ENCODE measurements at regions not wholly inside any gene's neighbourhood (a gene's known extent, or its start where the extent isn't known, plus 50 kb on each side); places are given as distances from the start of the nearest gene placed in this dataset.

DNA sequence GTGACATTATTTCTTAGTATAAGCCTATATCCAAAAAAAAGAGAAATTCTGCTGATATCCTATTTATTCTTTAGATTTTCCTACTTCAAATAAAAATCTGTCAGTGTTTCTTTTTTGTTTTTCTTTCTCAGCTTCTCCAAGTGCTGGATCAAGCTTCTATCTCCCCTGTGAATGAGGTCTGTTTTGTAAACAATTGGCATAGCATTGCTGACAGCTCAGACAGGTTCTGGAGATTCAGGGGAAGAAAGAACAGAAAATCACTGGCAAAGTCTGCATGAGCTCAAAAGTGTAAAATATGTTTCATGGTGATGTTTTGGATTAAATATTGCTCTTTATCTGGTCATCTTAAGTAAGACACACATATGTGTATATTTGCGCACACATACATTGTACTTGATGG is 492.0 kb upstream of the IGFBP7 start:
- BruUV-seq (replicated peaks), result no TSS peak
- Histone ChIP-seq H2AFZ (ENCODE audit: control insufficient read depth, low read depth, low read length) (no peak overlapping the region), H3K36me3 (ENCODE audit: control insufficient read depth in 2 of 2, insufficient read depth in 2 of 2, low read length in 1 of 2) (no peaks in the 10 kb centered on the region), H3K27me3 (replicated peaks in 1 of 2; ENCODE audit: control insufficient read depth in 2 of 2, insufficient read depth in 2 of 2, low read length in 1 of 2) (no peaks in the 10 kb centered on the region), H3K9me3 (replicated peaks; ENCODE audit: control insufficient read depth, insufficient read depth, low read length) (no peaks in the 10 kb centered on the region), H3K4me2 (ENCODE audit: control insufficient read depth, insufficient read depth) (no peak overlapping the region), H3K4me1 (ENCODE audit: control insufficient read depth, insufficient read depth, low read length) (no peaks in the 10 kb centered on the region), H3K27ac (ENCODE audit: control insufficient read depth, insufficient read depth) (no peak overlapping the region), H4K20me1 (ENCODE audit: control insufficient read depth, insufficient read depth) (no peaks in the 10 kb centered on the region), H3K79me2 (ENCODE audit: control insufficient read depth, insufficient read depth, low read length) (no peaks in the 10 kb centered on the region), H3K9ac (ENCODE audit: control insufficient read depth, insufficient read depth, low read length) (no peak overlapping the region), H3K4me3 (no peak overlapping the region)
- 50% methylated on average over 1 of the region's 1 CpG for WGBS (ENCODE audit: insufficient coverage, insufficient replicate concordance, low lambda C conversion rate, missing lambda C conversion rate)
- ATAC-seq (no peak), FAIRE-seq (no peak), DNase-seq (ENCODE audit: low read depth, low spot score) (no peak)
- ChIA-PET RAD21 (ENCODE audit: unreplicated experiment) (no interaction called here), SMC1A (ENCODE audit: uncharacterized antibody, unreplicated experiment) (interaction anchor here (1.2 kb wide), 1 partner anchor 9 kb away, joined by 4 read pairs; no protein-coding TSS in a partner anchor), CTCF (no interaction called here), POLR2A (no interaction called here)
- intact Hi-C loops (cut with micrococcal nuclease; ENCODE audit: unreplicated experiment), result no loop called here
- in situ Hi-C loops (cut with MboI), result no loop called here
- TF ChIP-seq HCFC1 (IDR thresholded peaks at IDR 0.05; ENCODE audit: low read length), result no peak
- TF ChIP-seq, protein P1, sequence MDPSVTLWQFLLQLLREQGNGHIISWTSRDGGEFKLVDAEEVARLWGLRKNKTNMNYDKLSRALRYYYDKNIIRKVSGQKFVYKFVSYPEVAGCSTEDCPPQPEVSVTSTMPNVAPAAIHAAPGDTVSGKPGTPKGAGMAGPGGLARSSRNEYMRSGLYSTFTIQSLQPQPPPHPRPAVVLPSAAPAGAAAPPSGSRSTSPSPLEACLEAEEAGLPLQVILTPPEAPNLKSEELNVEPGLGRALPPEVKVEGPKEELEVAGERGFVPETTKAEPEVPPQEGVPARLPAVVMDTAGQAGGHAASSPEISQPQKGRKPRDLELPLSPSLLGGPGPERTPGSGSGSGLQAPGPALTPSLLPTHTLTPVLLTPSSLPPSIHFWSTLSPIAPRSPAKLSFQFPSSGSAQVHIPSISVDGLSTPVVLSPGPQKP (IDR thresholded peaks at IDR 0.05; ENCODE audit: low read depth, low read length), result no peak
- TF ChIP-seq SIX5 (IDR thresholded peaks at IDR 0.05; ENCODE audit: low read depth, low read length, severe bottlenecking), result no peak
- TF ChIP-seq CREB1 (IDR thresholded peaks at IDR 0.05; ENCODE audit: low read depth), result no peak
- TF ChIP-seq, protein P2, sequence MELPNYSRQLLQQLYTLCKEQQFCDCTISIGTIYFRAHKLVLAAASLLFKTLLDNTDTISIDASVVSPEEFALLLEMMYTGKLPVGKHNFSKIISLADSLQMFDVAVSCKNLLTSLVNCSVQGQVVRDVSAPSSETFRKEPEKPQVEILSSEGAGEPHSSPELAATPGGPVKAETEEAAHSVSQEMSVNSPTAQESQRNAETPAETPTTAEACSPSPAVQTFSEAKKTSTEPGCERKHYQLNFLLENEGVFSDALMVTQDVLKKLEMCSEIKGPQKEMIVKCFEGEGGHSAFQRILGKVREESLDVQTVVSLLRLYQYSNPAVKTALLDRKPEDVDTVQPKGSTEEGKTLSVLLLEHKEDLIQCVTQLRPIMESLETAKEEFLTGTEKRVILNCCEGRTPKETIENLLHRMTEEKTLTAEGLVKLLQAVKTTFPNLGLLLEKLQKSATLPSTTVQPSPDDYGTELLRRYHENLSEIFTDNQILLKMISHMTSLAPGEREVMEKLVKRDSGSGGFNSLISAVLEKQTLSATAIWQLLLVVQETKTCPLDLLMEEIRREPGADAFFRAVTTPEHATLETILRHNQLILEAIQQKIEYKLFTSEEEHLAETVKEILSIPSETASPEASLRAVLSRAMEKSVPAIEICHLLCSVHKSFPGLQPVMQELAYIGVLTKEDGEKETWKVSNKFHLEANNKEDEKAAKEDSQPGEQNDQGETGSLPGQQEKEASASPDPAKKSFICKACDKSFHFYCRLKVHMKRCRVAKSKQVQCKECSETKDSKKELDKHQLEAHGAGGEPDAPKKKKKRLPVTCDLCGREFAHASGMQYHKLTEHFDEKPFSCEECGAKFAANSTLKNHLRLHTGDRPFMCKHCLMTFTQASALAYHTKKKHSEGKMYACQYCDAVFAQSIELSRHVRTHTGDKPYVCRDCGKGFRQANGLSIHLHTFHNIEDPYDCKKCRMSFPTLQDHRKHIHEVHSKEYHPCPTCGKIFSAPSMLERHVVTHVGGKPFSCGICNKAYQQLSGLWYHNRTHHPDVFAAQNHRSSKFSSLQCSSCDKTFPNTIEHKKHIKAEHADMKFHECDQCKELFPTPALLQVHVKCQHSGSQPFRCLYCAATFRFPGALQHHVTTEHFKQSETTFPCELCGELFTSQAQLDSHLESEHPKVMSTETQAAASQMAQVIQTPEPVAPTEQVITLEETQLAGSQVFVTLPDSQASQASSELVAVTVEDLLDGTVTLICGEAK (IDR thresholded peaks at IDR 0.05; ENCODE audit: borderline replicate concordance), result no peak
- TF ChIP-seq ZNF24 (IDR thresholded peaks at IDR 0.05), result no peak
- TF ChIP-seq SUPT20H (IDR thresholded peaks at IDR 0.05; ENCODE audit: borderline replicate concordance, control insufficient read depth, low read depth, low read length), result no peak
- no peak for TF ChIP-seq KAT2A (conservative IDR thresholded peaks at IDR 0.05; ENCODE audit: control insufficient read depth, low read depth, low read length)
- TF ChIP-seq PAX8 (IDR thresholded peaks at IDR 0.05), result no peak
- no peak for TF ChIP-seq FOXK2 (IDR thresholded peaks at IDR 0.05)
- TF ChIP-seq MTA2 (IDR thresholded peaks at IDR 0.05; ENCODE audit: low read depth), result no peak
- TF ChIP-seq, protein P3, sequence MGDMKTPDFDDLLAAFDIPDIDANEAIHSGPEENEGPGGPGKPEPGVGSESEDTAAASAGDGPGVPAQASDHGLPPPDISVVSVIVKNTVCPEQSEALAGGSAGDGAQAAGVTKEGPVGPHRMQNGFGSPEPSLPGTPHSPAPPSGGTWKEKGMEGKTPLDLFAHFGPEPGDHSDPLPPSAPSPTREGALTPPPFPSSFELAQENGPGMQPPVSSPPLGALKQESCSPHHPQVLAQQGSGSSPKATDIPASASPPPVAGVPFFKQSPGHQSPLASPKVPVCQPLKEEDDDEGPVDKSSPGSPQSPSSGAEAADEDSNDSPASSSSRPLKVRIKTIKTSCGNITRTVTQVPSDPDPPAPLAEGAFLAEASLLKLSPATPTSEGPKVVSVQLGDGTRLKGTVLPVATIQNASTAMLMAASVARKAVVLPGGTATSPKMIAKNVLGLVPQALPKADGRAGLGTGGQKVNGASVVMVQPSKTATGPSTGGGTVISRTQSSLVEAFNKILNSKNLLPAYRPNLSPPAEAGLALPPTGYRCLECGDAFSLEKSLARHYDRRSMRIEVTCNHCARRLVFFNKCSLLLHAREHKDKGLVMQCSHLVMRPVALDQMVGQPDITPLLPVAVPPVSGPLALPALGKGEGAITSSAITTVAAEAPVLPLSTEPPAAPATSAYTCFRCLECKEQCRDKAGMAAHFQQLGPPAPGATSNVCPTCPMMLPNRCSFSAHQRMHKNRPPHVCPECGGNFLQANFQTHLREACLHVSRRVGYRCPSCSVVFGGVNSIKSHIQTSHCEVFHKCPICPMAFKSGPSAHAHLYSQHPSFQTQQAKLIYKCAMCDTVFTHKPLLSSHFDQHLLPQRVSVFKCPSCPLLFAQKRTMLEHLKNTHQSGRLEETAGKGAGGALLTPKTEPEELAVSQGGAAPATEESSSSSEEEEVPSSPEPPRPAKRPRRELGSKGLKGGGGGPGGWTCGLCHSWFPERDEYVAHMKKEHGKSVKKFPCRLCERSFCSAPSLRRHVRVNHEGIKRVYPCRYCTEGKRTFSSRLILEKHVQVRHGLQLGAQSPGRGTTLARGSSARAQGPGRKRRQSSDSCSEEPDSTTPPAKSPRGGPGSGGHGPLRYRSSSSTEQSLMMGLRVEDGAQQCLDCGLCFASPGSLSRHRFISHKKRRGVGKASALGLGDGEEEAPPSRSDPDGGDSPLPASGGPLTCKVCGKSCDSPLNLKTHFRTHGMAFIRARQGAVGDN (IDR thresholded peaks at IDR 0.05), result no peak
- TF ChIP-seq, protein P4, sequence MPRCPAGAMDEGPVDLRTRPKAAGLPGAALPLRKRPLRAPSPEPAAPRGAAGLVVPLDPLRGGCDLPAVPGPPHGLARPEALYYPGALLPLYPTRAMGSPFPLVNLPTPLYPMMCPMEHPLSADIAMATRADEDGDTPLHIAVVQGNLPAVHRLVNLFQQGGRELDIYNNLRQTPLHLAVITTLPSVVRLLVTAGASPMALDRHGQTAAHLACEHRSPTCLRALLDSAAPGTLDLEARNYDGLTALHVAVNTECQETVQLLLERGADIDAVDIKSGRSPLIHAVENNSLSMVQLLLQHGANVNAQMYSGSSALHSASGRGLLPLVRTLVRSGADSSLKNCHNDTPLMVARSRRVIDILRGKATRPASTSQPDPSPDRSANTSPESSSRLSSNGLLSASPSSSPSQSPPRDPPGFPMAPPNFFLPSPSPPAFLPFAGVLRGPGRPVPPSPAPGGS (IDR thresholded peaks at IDR 0.05; ENCODE audit: borderline replicate concordance, insufficient read depth, low read depth, low read length, poor library complexity, severe bottlenecking), result no peak
- no peak for TF ChIP-seq SRF (IDR thresholded peaks at IDR 0.05; ENCODE audit: low read depth in 2 of 2, low read length in 2 of 2)
- TF ChIP-seq BHLHE40 (IDR thresholded peaks at IDR 0.05; ENCODE audit: borderline replicate concordance in 1 of 2, low read depth in 2 of 2, low read length in 1 of 2), result no peak

Data from GM12878 (cell line).